AG04450 (cell line): ENCODE measurements at regions not wholly inside any gene's neighbourhood (a gene's known extent, or its start where the extent isn't known, plus 50 kb on each side); places are given as distances from the start of the nearest gene placed in this dataset.

Experiments
- CTCF ChIA-PET: fragments of 300-600, 350-600 bp; formaldehyde crosslinking; extraction: SDS; loops from one replicate; lab custom pipeline; 2022; ENCODE audit warnings: antibody characterized with exemption, inconsistent platforms; lab: Charles Lee
- POLR2A ChIA-PET: fragments of 350-600 bp; formaldehyde crosslinking; extraction: SDS; loops from one replicate; lab custom pipeline; 2021; ENCODE audit warnings: antibody characterized with exemption, inconsistent platforms; lab: Yijun Ruan, JAX
- DNase-seq: peaks from one replicate; pipeline ENCODE4 v3.0.0-alpha.2; 2011; ENCODE audit warnings: low read depth, low spot score
- H3K27ac ChIP-seq: one replicate; pipeline ENCODE4 v1.5.1; 2012; ENCODE audit warnings: low read depth, low read length, control low read depth
- H3K27me3 ChIP-seq: one replicate; pipeline ENCODE4 v1.6.0; 2012; ENCODE audit warnings: low read length; ENCODE audit not compliant: control insufficient read depth, insufficient read depth
- H3K4me3 ChIP-seq: 2 replicates; pipeline ENCODE4 v1.5.1; 2011; ENCODE audit warnings: mild to moderate bottlenecking, low read depth, low read length, control low read depth
- H3K9me3 ChIP-seq: 2 replicates; pipeline ENCODE4 v1.5.1; 2012; ENCODE audit warnings: low read length; ENCODE audit not compliant: control insufficient read depth, insufficient read depth
- CTCF ChIP-seq: IDR thresholded peaks from 2 replicates; pipeline ENCODE4 v1.5.1; 2011; ENCODE audit warnings: low read depth, low read length, control low read depth, inconsistent platforms

GRCh38 chr1:5379176-5379759, 613.0 kb downstream of the NPHP4 start:
- no peak for DNase-seq
- POLR2A ChIA-PET: no interaction called here
- CTCF ChIA-PET: no interaction called here

GRCh38 chr1:5376538-5377247, 615.5 kb downstream of the NPHP4 start:
- CTCF ChIA-PET: no interaction called here
- POLR2A ChIA-PET: no interaction called here
- peaks cover 72% of the 10 kb centered on the region for H3K9me3 ChIP-seq
- DNase-seq: no peak
- TF ChIP-seq CTCF: no peak
- H3K4me3 ChIP-seq: no peak overlapping the region
- H3K27me3 ChIP-seq: no peaks in the 10 kb centered on the region
- no peak overlapping the region for H3K27ac ChIP-seq

More at GRCh38 chr1:5379176-5379759, 613.0 kb downstream of the NPHP4 start:
- H3K4me3 ChIP-seq: no peak overlapping the region
- H3K27me3 ChIP-seq: no peaks in the 10 kb centered on the region
- TF ChIP-seq CTCF: no peak
- H3K27ac ChIP-seq: no peak overlapping the region
- H3K9me3 ChIP-seq: peaks cover 70% of the 10 kb centered on the region

GRCh38 chr1:5375481-5375880, 616.7 kb downstream of the NPHP4 start:
- peaks cover 73% of the 10 kb centered on the region for H3K9me3 ChIP-seq
- no peaks in the 10 kb centered on the region for H3K27me3 ChIP-seq
- H3K27ac ChIP-seq: no peak overlapping the region
- no peak overlapping the region for H3K4me3 ChIP-seq
- ChIA-PET POLR2A (no interaction called here), CTCF (no interaction called here)
- no peak for DNase-seq
- no peak for TF ChIP-seq CTCF

GRCh38 chr1:5374192-5374591, 618.0 kb downstream of the NPHP4 start:
- POLR2A ChIA-PET: no interaction called here
- no peak overlapping the region for H3K4me3 ChIP-seq
- TF ChIP-seq CTCF: no peak

GRCh38 chr1:5373281-5373680, 618.9 kb downstream of the NPHP4 start:
- Histone ChIP-seq H3K27ac (no peak overlapping the region), H3K27me3 (no peaks in the 10 kb centered on the region), H3K9me3 (peaks cover 75% of the 10 kb centered on the region), H3K4me3 (no peak overlapping the region)
- TF ChIP-seq CTCF: no peak
- DNase-seq: no peak
- ChIA-PET CTCF (no interaction called here), POLR2A (no interaction called here)

More at GRCh38 chr1:5374192-5374591, 618.0 kb downstream of the NPHP4 start:
- H3K27ac ChIP-seq: no peak overlapping the region
- CTCF ChIA-PET: no interaction called here
- no peak for DNase-seq
- peaks cover 70% of the 10 kb centered on the region for H3K9me3 ChIP-seq
- no peaks in the 10 kb centered on the region for H3K27me3 ChIP-seq
